Erythroblast (primary cell): ENCODE measurements at regions not wholly inside any gene's neighbourhood (a gene's known extent, or its start where the extent isn't known, plus 50 kb on each side); places are given as distances from the start of the nearest gene placed in this dataset.

Experiments used
- GATA1 ChIP-seq: IDR thresholded peaks from 2 replicates; pipeline ENCODE4 v1.6.1; 2011; ENCODE audit warnings: low read depth, mild to moderate bottlenecking, control low read depth, low read length, moderate library complexity
- POLR2A ChIP-seq: IDR thresholded peaks from 2 replicates; pipeline ENCODE4 v1.6.1; 2011; ENCODE audit warnings: mild to moderate bottlenecking, low read length

DNA sequence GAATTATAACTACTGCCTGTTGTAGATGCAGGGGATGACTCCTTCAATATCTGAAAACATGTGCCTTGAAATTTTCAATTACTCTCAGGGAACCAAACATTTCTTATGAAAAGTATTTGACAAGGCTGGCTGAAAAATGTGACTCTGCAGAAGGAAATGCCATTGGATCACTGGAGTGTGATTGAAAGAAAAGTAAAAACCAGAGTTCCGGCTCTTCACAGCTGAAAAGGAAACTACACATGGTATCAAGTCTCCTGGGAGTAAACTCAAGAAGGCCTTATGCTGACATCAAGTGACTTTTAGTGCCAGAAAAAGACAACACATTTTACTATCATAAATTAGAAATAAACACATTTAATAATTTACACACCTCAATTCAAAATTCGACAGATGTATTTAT is 693.0 kb downstream of the LRFN5 start:
- TF ChIP-seq POLR2A = no peak
- no peak for TF ChIP-seq GATA1
